ENCODE measurements at regions not wholly inside any gene's neighbourhood (a gene's known extent, or its start where the extent isn't known, plus 50 kb on each side); places are given as distances from the start of the nearest gene placed in this dataset.

DNA sequence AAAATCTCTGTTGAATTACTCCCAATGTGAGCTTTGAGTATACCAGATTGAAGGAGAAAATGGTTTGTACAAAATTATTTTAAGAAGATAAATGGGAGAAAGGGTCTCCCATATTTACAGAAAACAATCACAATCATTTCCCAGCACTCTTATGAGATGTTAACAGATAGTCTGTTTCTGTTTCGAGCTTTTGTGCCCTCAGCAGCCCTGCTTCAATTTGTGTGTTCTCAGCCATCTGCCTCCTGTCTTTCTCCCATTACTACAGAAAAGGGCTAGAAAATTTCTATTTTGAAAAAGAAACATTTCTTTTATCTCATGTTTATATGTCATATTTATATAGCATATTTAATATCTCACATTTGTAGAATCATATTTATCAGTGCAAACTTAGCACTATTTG, 498.4 kb downstream of the TTLL7 start (continued):
- TF ChIP-seq MYB (IDR thresholded peaks at IDR 0.05; ENCODE audit: borderline replicate concordance, low read depth, low read length) (no peak), ZNF217 (IDR thresholded peaks at IDR 0.05) (no peak), POLR2AphosphoS2 (IDR thresholded peaks at IDR 0.05; ENCODE audit: low read depth, low read length) (no peak), RCOR1 (conservative IDR thresholded peaks at IDR 0.05; ENCODE audit: low read depth, low read length) (no peak), NR2C2 (IDR thresholded peaks at IDR 0.05; ENCODE audit: borderline replicate concordance, control insufficient read depth, insufficient read length, low read depth) (no peak), BRCA1 (IDR thresholded peaks at IDR 0.05; ENCODE audit: low read depth, low read length) (no peak), PAX5 (IDR thresholded peaks at IDR 0.05; ENCODE audit: borderline replicate concordance, low read depth, low read length) (no peak), SPI1 (IDR thresholded peaks at IDR 0.05; ENCODE audit: borderline replicate concordance, insufficient read depth, low read depth, low read length) (no peak), NR2C1 (IDR thresholded peaks at IDR 0.05) (no peak), ASH2L (IDR thresholded peaks at IDR 0.05; ENCODE audit: borderline replicate concordance, low read depth) (no peak)
- TF ChIP-seq, protein P1, sequence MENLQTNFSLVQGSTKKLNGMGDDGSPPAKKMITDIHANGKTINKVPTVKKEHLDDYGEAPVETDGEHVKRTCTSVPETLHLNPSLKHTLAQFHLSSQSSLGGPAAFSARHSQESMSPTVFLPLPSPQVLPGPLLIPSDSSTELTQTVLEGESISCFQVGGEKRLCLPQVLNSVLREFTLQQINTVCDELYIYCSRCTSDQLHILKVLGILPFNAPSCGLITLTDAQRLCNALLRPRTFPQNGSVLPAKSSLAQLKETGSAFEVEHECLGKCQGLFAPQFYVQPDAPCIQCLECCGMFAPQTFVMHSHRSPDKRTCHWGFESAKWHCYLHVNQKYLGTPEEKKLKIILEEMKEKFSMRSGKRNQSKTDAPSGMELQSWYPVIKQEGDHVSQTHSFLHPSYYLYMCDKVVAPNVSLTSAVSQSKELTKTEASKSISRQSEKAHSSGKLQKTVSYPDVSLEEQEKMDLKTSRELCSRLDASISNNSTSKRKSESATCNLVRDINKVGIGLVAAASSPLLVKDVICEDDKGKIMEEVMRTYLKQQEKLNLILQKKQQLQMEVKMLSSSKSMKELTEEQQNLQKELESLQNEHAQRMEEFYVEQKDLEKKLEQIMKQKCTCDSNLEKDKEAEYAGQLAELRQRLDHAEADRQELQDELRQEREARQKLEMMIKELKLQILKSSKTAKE (IDR thresholded peaks at IDR 0.05; ENCODE audit: low read depth, poor library complexity, severe bottlenecking): no peak
- TF ChIP-seq, protein P2, sequence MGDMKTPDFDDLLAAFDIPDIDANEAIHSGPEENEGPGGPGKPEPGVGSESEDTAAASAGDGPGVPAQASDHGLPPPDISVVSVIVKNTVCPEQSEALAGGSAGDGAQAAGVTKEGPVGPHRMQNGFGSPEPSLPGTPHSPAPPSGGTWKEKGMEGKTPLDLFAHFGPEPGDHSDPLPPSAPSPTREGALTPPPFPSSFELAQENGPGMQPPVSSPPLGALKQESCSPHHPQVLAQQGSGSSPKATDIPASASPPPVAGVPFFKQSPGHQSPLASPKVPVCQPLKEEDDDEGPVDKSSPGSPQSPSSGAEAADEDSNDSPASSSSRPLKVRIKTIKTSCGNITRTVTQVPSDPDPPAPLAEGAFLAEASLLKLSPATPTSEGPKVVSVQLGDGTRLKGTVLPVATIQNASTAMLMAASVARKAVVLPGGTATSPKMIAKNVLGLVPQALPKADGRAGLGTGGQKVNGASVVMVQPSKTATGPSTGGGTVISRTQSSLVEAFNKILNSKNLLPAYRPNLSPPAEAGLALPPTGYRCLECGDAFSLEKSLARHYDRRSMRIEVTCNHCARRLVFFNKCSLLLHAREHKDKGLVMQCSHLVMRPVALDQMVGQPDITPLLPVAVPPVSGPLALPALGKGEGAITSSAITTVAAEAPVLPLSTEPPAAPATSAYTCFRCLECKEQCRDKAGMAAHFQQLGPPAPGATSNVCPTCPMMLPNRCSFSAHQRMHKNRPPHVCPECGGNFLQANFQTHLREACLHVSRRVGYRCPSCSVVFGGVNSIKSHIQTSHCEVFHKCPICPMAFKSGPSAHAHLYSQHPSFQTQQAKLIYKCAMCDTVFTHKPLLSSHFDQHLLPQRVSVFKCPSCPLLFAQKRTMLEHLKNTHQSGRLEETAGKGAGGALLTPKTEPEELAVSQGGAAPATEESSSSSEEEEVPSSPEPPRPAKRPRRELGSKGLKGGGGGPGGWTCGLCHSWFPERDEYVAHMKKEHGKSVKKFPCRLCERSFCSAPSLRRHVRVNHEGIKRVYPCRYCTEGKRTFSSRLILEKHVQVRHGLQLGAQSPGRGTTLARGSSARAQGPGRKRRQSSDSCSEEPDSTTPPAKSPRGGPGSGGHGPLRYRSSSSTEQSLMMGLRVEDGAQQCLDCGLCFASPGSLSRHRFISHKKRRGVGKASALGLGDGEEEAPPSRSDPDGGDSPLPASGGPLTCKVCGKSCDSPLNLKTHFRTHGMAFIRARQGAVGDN (IDR thresholded peaks at IDR 0.05): no peak
- TF ChIP-seq, protein P3, sequence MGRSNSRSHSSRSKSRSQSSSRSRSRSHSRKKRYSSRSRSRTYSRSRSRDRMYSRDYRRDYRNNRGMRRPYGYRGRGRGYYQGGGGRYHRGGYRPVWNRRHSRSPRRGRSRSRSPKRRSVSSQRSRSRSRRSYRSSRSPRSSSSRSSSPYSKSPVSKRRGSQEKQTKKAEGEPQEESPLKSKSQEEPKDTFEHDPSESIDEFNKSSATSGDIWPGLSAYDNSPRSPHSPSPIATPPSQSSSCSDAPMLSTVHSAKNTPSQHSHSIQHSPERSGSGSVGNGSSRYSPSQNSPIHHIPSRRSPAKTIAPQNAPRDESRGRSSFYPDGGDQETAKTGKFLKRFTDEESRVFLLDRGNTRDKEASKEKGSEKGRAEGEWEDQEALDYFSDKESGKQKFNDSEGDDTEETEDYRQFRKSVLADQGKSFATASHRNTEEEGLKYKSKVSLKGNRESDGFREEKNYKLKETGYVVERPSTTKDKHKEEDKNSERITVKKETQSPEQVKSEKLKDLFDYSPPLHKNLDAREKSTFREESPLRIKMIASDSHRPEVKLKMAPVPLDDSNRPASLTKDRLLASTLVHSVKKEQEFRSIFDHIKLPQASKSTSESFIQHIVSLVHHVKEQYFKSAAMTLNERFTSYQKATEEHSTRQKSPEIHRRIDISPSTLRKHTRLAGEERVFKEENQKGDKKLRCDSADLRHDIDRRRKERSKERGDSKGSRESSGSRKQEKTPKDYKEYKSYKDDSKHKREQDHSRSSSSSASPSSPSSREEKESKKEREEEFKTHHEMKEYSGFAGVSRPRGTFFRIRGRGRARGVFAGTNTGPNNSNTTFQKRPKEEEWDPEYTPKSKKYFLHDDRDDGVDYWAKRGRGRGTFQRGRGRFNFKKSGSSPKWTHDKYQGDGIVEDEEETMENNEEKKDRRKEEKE (IDR thresholded peaks at IDR 0.05): no peak
